AG09309 (cell line): ENCODE measurements at regions not wholly inside any gene's neighbourhood (a gene's known extent, or its start where the extent isn't known, plus 50 kb on each side); places are given as distances from the start of the nearest gene placed in this dataset.

Source experiments
- DNase-seq: peaks from one replicate; pipeline ENCODE4 v3.0.0-alpha.2; 2010; ENCODE audit warnings: low read depth
- H3K4me3 ChIP-seq: 2 replicates; pipeline ENCODE4 v1.5.1; 2011; ENCODE audit warnings: mild to moderate bottlenecking, low read depth, low read length, moderate library complexity; ENCODE audit not compliant: control insufficient read depth
- CTCF ChIP-seq: IDR thresholded peaks from 2 replicates; pipeline ENCODE4 v1.5.1; 2011; ENCODE audit warnings: mild to moderate bottlenecking, low read depth, low read length, inconsistent platforms; ENCODE audit not compliant: insufficient read depth, control insufficient read depth; ENCODE audit errors: missing control alignments

GRCh38 chr7:34454381-34454780, 203.6 kb upstream of the NPSR1 start:
- DNase-seq, result no peak
- TF ChIP-seq CTCF, result no peak

GRCh38 chr7:34457329-34457728, 200.7 kb upstream of the NPSR1 start:
- TF ChIP-seq CTCF, result no peak
- DNase-seq, result no peak
- no peak overlapping the region for H3K4me3 ChIP-seq

More at GRCh38 chr7:34454381-34454780, 203.6 kb upstream of the NPSR1 start:
- H3K4me3 ChIP-seq, result no peak overlapping the region

GRCh38 chr7:34463830-34464229, 194.2 kb upstream of the NPSR1 start:
- H3K4me3 ChIP-seq, result no peak overlapping the region
- no peak for TF ChIP-seq CTCF
- DNase-seq, result no peak

GRCh38 chr7:34471844-34472243, 186.2 kb upstream of the NPSR1 start:
- H3K4me3 ChIP-seq, result no peak overlapping the region
- no peak for TF ChIP-seq CTCF
- DNase-seq, result no peak

- TF ChIP-seq CTCF, result no peak
- no peak for DNase-seq
- H3K4me3 ChIP-seq, result no peak overlapping the region
Observed at GRCh38 chr7:34486371-34486770, 171.6 kb upstream of the NPSR1 start.

GRCh38 chr7:34487391-34488115, 170.5 kb upstream of the NPSR1 start:
- H3K4me3 ChIP-seq, result no peak overlapping the region
- no peak for DNase-seq
- no peak for TF ChIP-seq CTCF

GRCh38 chr7:34488766-34489165, 169.3 kb upstream of the NPSR1 start:
- DNase-seq, result no peak
- no peak for TF ChIP-seq CTCF
- no peak overlapping the region for H3K4me3 ChIP-seq
